ENCODE measurements at regions not wholly inside any gene's neighbourhood (a gene's known extent, or its start where the extent isn't known, plus 50 kb on each side); places are given as distances from the start of the nearest gene placed in this dataset.
A peak's percentile ranks its signal among the peaks of the same experiment; 100 is the strongest.

GRCh38 chr22:49158741-49159564 is 668.7 kb downstream of the BRD1 start:
- Mint-ChIP-seq H3K4me1 (no peaks in the 10 kb centered on the region), H3K4me3 (no peak overlapping the region), H3K9me3 (peaks cover 5 to 7% of the 10 kb centered on the region in 2 donors), H3K27ac (no peak overlapping the region), H3K27me3 (peaks cover 11% of the 10 kb centered on the region)
- ATAC-seq (no peak), DNase-seq (no peak)

GRCh38 chr22:49157529-49158339 is 669.9 kb downstream of the BRD1 start:
- DNase-seq = no peak
- H3K27me3 Mint-ChIP-seq = peaks cover 8% of the 10 kb centered on the region

DNA sequence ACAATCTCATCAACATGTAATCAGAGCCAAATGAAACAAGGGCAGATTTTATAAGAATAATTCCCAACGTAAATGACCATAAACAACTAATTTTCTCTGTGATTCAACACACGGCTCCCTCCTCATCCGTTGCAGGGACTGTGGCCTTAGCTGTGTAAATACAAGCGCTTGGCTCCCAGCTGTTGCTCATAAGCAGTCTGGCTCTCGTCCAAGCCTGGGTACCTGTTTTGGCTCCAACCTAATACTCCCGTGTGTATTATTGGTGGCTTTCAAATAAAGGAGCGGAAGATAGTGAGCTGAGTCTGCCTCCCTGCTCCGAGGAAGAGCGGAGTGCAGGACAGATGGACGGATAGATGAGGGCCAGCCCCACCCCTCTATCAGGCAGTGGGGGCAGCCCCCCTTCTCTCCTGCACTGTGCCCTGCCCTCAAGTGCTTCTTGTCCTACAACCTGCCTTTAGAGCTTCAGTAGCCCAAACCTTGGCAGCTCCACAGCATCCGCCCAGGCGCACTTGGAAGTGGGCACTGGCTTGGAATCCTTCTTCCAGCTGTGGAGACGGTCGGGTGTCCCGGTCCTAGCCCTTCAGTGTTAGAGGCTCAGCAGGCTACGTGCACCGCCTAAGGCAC is 670.9 kb downstream of the BRD1 start:
- no peak overlapping the region for H3K4me3 Mint-ChIP-seq
- H3K4me1 Mint-ChIP-seq = no peaks in the 10 kb centered on the region
- H3K27me3 Mint-ChIP-seq = peaks cover 8% of the 10 kb centered on the region
- DNase-seq (no peak), ATAC-seq (no peak)
- H3K9me3 Mint-ChIP-seq = peaks cover 5 to 7% of the 10 kb centered on the region in 2 donors
- no peak overlapping the region for H3K27ac Mint-ChIP-seq

More at GRCh38 chr22:49157529-49158339, 669.9 kb downstream of the BRD1 start:
- Mint-ChIP-seq H3K27ac (no peak overlapping the region), H3K9me3 (peaks cover 5 to 7% of the 10 kb centered on the region in 2 donors), H3K4me1 (no peaks in the 10 kb centered on the region), H3K4me3 (no peak overlapping the region)
- ATAC-seq = no peak

GRCh38 chr22:49155770-49156580 is 671.7 kb downstream of the BRD1 start:
- DNase-seq = no peak
- peaks cover 5 to 7% of the 10 kb centered on the region in 2 donors for H3K9me3 Mint-ChIP-seq
- peaks cover 5% of the 10 kb centered on the region for H3K27me3 Mint-ChIP-seq
- no peak for ATAC-seq
- H3K4me1 Mint-ChIP-seq = no peaks in the 10 kb centered on the region
- no peak overlapping the region for H3K27ac Mint-ChIP-seq
- no peak overlapping the region for H3K4me3 Mint-ChIP-seq

DNA sequence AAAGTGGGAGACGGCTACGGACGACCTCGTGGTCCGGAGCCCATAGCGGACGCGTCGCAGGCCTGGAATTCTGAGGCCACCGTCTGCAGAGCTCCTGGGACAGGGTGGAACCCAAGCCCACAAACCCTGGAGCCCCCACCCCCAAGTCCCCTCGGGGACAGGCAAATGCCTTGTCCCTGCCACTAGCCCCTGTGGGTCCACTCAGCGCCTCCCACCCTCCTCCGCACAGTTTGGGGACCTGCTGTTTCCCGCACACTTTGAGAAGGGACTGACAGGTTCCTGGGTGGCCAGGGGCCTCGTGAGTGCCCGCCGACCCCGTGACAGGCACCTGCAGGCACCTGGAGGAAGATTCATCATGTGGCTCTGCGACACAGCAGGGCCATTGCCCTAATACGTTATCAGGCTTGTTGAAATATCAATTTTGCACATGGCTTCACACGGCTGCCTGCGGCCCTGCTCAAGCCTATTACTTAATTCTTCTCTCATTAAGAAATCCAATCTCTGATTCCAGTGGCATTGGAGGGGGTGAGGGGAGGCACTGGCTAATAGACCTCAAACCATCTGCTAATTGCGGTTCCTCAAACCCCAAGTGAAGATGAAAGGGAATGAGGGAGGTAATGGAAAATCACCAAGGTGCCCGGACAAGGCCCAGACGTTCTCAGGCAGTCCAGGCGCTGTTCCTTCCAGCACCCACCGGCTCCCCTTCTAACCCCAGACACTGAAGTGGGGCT is 672.5 kb downstream of the BRD1 start:
- peaks cover 11% of the 10 kb centered on the region for H3K27me3 Mint-ChIP-seq
- no peak overlapping the region for H3K27ac Mint-ChIP-seq
- H3K4me3 Mint-ChIP-seq = no peak overlapping the region
- H3K4me1 Mint-ChIP-seq = no peaks in the 10 kb centered on the region
- peaks cover 5 to 7% of the 10 kb centered on the region in 2 donors for H3K9me3 Mint-ChIP-seq
- no peak for DNase-seq
- no peak for ATAC-seq

DNA sequence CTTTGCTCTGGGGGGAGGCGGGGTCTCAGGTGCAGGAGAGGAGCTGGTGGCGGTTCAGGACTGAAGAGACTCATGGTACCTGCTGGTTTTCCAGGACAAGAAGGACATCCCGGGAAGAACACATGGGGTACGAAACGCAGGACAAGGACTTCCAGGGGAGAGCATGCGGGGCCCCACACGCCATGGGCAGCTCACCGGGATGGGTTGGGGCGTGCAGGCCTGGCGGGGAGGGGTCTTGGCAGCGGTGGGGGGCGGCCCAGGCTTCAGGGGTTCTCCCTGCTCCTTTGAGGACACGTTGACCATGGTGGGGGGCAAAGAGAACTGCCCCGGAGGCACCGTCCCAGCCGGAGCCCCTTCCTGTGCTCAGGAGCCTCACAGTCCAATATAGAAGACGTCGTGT is 673.2 kb downstream of the BRD1 start:
- Mint-ChIP-seq H3K9me3 (peaks cover 5 to 7% of the 10 kb centered on the region in 2 donors), H3K4me1 (no peaks in the 10 kb centered on the region), H3K4me3 (no peak overlapping the region), H3K27me3 (peaks cover 11% of the 10 kb centered on the region), H3K27ac (peak overlapping the region in 1 of 2 donors; percentile 38)
- no peak for ATAC-seq
- DNase-seq = no peak

- no peak for ATAC-seq
- Mint-ChIP-seq H3K27me3 (peaks cover 13% of the 10 kb centered on the region), H3K9me3 (peaks cover 5 to 7% of the 10 kb centered on the region in 2 donors), H3K4me1 (no peaks in the 10 kb centered on the region), H3K27ac (no peak overlapping the region), H3K4me3 (no peak overlapping the region)
- DNase-seq = no peak
These were observed 673.8 kb downstream of the BRD1 start for GRCh38 chr22:49153921-49154320.

- ATAC-seq (no peak), DNase-seq (no peak)
- Mint-ChIP-seq H3K27me3 (peaks cover 20% of the 10 kb centered on the region), H3K27ac (peak overlapping the region in 1 of 2 donors; percentile 46), H3K4me3 (no peak overlapping the region), H3K9me3 (peaks cover 5 to 7% of the 10 kb centered on the region in 2 donors), H3K4me1 (no peaks in the 10 kb centered on the region)
These were observed 674.5 kb downstream of the BRD1 start for GRCh38 chr22:49152939-49153770.

DNA sequence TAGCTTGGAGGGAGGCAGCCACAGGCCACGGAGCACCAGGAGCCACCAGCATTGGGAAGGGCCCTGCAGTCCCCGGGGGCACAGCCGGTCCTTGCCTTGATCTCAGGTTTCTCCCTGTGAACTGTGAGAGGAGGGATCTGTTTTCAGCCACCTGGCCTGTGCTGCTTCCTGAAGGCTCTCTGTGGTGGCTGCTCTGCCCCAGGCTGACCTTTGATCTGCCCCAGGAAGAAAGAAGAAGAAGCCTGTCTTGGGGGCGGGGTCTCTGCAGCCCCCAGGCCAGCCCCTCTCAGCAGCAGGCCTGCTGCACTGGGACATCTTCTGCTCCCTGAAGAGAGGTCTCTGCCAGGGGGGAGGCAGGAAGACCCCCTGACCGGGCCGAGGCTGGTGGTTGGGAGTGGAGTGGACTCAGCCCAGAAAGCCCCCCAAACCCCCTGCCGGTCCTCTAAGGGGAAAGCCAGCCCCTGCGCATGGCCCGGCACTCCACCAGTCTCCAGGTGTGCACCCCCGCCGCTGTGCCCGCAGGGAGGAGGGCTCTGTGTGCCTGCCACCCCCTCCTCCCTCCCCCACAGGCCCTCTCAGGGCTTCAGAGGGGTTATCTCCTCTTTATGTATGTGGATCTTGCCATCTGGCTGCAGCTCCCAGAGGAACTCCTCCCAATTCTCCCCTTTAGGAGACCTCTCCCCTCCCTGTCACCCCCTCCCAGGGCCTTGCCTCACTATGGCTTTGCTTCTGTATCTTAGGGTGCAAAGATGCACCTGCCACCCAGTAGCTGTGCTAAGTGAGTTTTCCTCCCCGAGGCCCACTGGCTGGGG is 675.3 kb downstream of the BRD1 start:
- Mint-ChIP-seq H3K9me3 (peaks cover 5 to 7% of the 10 kb centered on the region in 2 donors), H3K4me3 (no peak overlapping the region), H3K4me1 (no peaks in the 10 kb centered on the region), H3K27ac (no peak overlapping the region), H3K27me3 (peaks cover 29% of the 10 kb centered on the region)
- ATAC-seq (no peak), DNase-seq (no peak)

- DNase-seq = no peak
- Mint-ChIP-seq H3K9me3 (peaks cover 5 to 7% of the 10 kb centered on the region in 2 donors), H3K4me1 (no peaks in the 10 kb centered on the region), H3K27ac (peak overlapping the region in 1 of 2 donors; percentile 69), H3K27me3 (peaks cover 37% of the 10 kb centered on the region), H3K4me3 (no peak overlapping the region)
- peak; percentile 8 for ATAC-seq
These were observed 676.2 kb downstream of the BRD1 start for GRCh38 chr22:49151256-49152126.

DNA sequence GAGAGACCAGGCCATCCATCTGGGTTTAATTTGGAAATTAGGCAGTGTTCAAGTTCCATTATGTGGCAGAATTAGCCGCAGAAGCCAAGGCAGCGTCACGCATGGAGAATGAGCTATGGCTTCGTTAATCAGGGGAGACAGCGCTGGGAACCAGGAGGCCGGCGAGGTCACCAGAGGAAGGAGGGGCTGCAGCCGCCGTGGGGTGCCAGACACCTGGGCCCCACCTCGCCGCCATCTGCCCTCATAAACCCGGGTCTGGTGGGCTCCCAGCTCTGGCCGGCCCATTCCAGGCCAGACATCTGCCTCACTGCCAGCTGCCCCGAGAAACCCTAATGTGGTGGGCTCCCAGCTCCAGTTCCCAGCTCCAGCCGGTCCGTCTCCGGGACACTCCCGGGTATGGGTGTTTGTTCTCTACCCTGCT is 676.9 kb downstream of the BRD1 start:
- no peaks in the 10 kb centered on the region for H3K4me1 Mint-ChIP-seq
- ATAC-seq (no peak), DNase-seq (no peak)
- H3K4me3 Mint-ChIP-seq = no peak overlapping the region
- H3K27me3 Mint-ChIP-seq = peaks cover 41% of the 10 kb centered on the region
- H3K27ac Mint-ChIP-seq = no peak overlapping the region
- peaks cover 1 to 2% of the 10 kb centered on the region in 2 donors for H3K9me3 Mint-ChIP-seq

Measured in stimulated activated naive CD8-positive, alpha-beta T cell treated with anti-CD3 and anti-CD28 coated beads, Interleukin-15, amount 100 ng/mL, for 72 hours (primary cell).